Breast epithelium (tissue), 3 donors: ENCODE measurements at regions not wholly inside any gene's neighbourhood (a gene's known extent, or its start where the extent isn't known, plus 50 kb on each side); places are given as distances from the start of the nearest gene placed in this dataset.

Source experiments
- POLR2A ChIP-seq: fragments of 450-650 bp; IDR thresholded peaks from one replicate; pipeline ENCODE4 v1.6.1; 2016; ENCODE audit warnings: antibody characterized with exemption, mild to moderate bottlenecking, moderate library complexity
- POLR2AphosphoS5 ChIP-seq, 3 donors: sonication (generic); formaldehyde crosslinking; IDR thresholded peaks; one replicate each; pipeline ENCODE4 v1.6.1; 2017; ENCODE audit warnings: antibody characterized with exemption in 3 of 3
- TF ChIP-seq, protein P1 (sequence below), 3 donors: fragments of 450-650 bp; IDR thresholded peaks; one replicate each; pipeline ENCODE4 v1.5.1; 2016 to 2017; ENCODE audit warnings: antibody characterized with exemption in 3 of 3, mild to moderate bottlenecking in 3 of 3, moderate library complexity in 3 of 3

DNA sequence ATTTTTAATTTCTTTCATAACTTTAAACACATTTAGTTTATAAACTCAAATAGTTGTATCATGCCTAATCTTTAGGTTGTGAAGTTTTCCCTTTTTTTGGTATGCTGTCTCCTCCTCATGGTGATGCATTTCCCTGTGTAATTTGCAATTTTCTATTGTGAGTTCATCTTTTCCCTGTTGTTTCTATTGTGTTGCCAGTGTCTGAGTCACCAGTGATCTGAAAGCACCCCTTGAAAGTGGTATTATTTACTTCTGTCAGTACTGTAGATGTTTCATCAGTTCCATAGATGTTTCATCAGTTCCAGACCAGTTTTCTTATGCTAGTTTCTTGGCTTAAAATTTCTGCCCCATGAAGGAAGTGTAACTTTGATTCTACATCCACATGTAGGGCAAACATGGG is 80.6 kb downstream of the OXSM start:
- TF ChIP-seq, protein P1, sequence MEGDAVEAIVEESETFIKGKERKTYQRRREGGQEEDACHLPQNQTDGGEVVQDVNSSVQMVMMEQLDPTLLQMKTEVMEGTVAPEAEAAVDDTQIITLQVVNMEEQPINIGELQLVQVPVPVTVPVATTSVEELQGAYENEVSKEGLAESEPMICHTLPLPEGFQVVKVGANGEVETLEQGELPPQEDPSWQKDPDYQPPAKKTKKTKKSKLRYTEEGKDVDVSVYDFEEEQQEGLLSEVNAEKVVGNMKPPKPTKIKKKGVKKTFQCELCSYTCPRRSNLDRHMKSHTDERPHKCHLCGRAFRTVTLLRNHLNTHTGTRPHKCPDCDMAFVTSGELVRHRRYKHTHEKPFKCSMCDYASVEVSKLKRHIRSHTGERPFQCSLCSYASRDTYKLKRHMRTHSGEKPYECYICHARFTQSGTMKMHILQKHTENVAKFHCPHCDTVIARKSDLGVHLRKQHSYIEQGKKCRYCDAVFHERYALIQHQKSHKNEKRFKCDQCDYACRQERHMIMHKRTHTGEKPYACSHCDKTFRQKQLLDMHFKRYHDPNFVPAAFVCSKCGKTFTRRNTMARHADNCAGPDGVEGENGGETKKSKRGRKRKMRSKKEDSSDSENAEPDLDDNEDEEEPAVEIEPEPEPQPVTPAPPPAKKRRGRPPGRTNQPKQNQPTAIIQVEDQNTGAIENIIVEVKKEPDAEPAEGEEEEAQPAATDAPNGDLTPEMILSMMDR (IDR thresholded peaks at IDR 0.05): no peak
- TF ChIP-seq POLR2AphosphoS5 (IDR thresholded peaks at IDR 0.05) (no peak), POLR2A (no peak)
